ENCODE measurements at regions not wholly inside any gene's neighbourhood (a gene's known extent, or its start where the extent isn't known, plus 50 kb on each side); places are given as distances from the start of the nearest gene placed in this dataset.

GRCh38 chr22:22185217-22185616, 59.4 kb upstream of the VPREB1 start:
- TF ChIP-seq, protein P1, sequence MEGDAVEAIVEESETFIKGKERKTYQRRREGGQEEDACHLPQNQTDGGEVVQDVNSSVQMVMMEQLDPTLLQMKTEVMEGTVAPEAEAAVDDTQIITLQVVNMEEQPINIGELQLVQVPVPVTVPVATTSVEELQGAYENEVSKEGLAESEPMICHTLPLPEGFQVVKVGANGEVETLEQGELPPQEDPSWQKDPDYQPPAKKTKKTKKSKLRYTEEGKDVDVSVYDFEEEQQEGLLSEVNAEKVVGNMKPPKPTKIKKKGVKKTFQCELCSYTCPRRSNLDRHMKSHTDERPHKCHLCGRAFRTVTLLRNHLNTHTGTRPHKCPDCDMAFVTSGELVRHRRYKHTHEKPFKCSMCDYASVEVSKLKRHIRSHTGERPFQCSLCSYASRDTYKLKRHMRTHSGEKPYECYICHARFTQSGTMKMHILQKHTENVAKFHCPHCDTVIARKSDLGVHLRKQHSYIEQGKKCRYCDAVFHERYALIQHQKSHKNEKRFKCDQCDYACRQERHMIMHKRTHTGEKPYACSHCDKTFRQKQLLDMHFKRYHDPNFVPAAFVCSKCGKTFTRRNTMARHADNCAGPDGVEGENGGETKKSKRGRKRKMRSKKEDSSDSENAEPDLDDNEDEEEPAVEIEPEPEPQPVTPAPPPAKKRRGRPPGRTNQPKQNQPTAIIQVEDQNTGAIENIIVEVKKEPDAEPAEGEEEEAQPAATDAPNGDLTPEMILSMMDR (IDR thresholded peaks at IDR 0.05; ENCODE audit: insufficient read depth, low read length) = no peak
- TF ChIP-seq GABPA (IDR thresholded peaks at IDR 0.05; ENCODE audit: low read depth) (no peak), REST (IDR thresholded peaks at IDR 0.05; ENCODE audit: insufficient replicate concordance, low read depth) (no peak), POLR2AphosphoS5 (IDR thresholded peaks at IDR 0.05; ENCODE audit: low read depth) (no peak), SPI1 (IDR thresholded peaks at IDR 0.05; ENCODE audit: borderline replicate concordance, low read depth) (no peak)
